Ovary (tissue), 7 donors: ENCODE measurements at regions not wholly inside any gene's neighbourhood (a gene's known extent, or its start where the extent isn't known, plus 50 kb on each side); places are given as distances from the start of the nearest gene placed in this dataset.

ENCODE experiments used
- DNase-seq, 5 donors: peaks; one replicate each; pipeline ENCODE4 v3.0.0-alpha.2; 2019 to 2020
- H3K27ac ChIP-seq, 2 donors: fragments of 200-600 bp; one replicate each; pipeline versions ENCODE4 v1.5.1 to v1.8.0; 2019 to 2022
- H3K27me3 ChIP-seq: fragments of 200-600 bp; one replicate; pipeline ENCODE4 v1.8.0; 2022
- H3K36me3 ChIP-seq: fragments of 200-600 bp; sonication (generic); one replicate; pipeline ENCODE4 v1.5.1; 2019
- H3K4me1 ChIP-seq: one replicate; pipeline ENCODE4 v1.8.1; 2013; ENCODE audit warnings: mild to moderate bottlenecking, moderate library complexity; ENCODE audit not compliant: insufficient read depth
- H3K4me3 ChIP-seq: fragments of 200-600 bp; sonication (generic); one replicate; pipeline ENCODE4 v1.5.1; 2017
- H3K9me3 ChIP-seq, 2 donors: fragments of 200-600 bp in 1 of 2; sonication (generic) in 1 of 2; one replicate each; pipeline versions ENCODE4 v1.5.1 to v1.8.1; 2013 to 2019; ENCODE audit warnings: mild to moderate bottlenecking in 1 of 2, moderate library complexity in 1 of 2
- CTCF ChIP-seq, 3 donors: fragments of 450-650 bp in 2 of 3; fragments of 200-600 bp in 1 of 3; IDR thresholded peaks; one replicate each; pipeline versions ENCODE4 v1.5.1 to v1.8.0; 2016 to 2022; ENCODE audit warnings: antibody characterized with exemption in 3 of 3, mild to moderate bottlenecking in 1 of 3
- EP300 ChIP-seq: sonication (generic); formaldehyde crosslinking; IDR thresholded peaks from one replicate; pipeline ENCODE4 v1.6.1; 2017; ENCODE audit warnings: antibody characterized with exemption
- POLR2A ChIP-seq: fragments of 450-650 bp; IDR thresholded peaks from one replicate; pipeline ENCODE4 v1.6.1; 2017; ENCODE audit warnings: antibody characterized with exemption, mild to moderate bottlenecking, moderate library complexity
- WGBS, 3 donors: extraction: QIAGEN DNeasy Blood & Tissue Kit in 1 of 3; methylation state at CpG; one replicate each; pipeline versions ENCODE4 v1.1.5 to v1.1.7; 2013 to 2017; 5-methylcytosine and 5-hydroxymethylcytosine counted together
- intact Hi-C, 4 donors: fragments of 100-400 bp; cut with DNase I; formaldehyde crosslinking; loops; one replicate each; pipeline versions ENCODE4 v1.11.0 to v1.15.1; 2022 to 2023
- donor health status: DM: no; HTN: no; CAD: no; lungs with moderate emphysema.
- donor health status: DM: no; HTN: no; CAD: no.
- donor health status: Bipolar disorder and iron deficiency.
- donor health status: DM: no; HTN: no; CAD: no.
- donor health status: DM: yes; HTN: yes; CAD: no.

- Histone ChIP-seq H3K4me1 (no peaks in the 10 kb centered on the region), H3K36me3 (no peaks in the 10 kb centered on the region), H3K27ac (no peak overlapping the region), H3K9me3 (no peaks in the 10 kb centered on the region), H3K4me3 (no peak overlapping the region), H3K27me3 (no peaks in the 10 kb centered on the region)
- 79 to 84% (median 84%) methylated on average over 6 of the region's 6 CpGs for WGBS, 3 donors
- TF ChIP-seq POLR2A (no peak), EP300 (no peak), CTCF (IDR thresholded peaks at IDR 0.05) (no peak)
- no peak for DNase-seq
- intact Hi-C loops, result no loop called here
Measured at GRCh38 chr2:60603533-60604190, 50.2 kb upstream of the BCL11A start.

GRCh38 chr2:60604486-60605064, 51.1 kb upstream of the BCL11A start:
- intact Hi-C loops, result no loop called here
- 82 to 88% (median 85%) methylated on average over 2 of the region's 2 CpGs for WGBS, 3 donors
- Histone ChIP-seq H3K4me1 (no peaks in the 10 kb centered on the region), H3K36me3 (no peaks in the 10 kb centered on the region), H3K9me3 (no peaks in the 10 kb centered on the region), H3K4me3 (no peak overlapping the region), H3K27ac (no peak overlapping the region), H3K27me3 (no peaks in the 10 kb centered on the region)
- TF ChIP-seq POLR2A, result no peak
- no peak for TF ChIP-seq CTCF (IDR thresholded peaks at IDR 0.05)
- TF ChIP-seq EP300, result no peak
- DNase-seq, result no peak

- DNase-seq, result no peak
- TF ChIP-seq POLR2A, result no peak
- no peak for TF ChIP-seq CTCF (IDR thresholded peaks at IDR 0.05)
- no peak for TF ChIP-seq EP300
- H3K27ac ChIP-seq, result no peak overlapping the region
- H3K4me1 ChIP-seq, result no peaks in the 10 kb centered on the region
- no peaks in the 10 kb centered on the region for H3K27me3 ChIP-seq
- H3K36me3 ChIP-seq, result no peaks in the 10 kb centered on the region
- H3K4me3 ChIP-seq, result no peak overlapping the region
- intact Hi-C loops, result no loop called here
- H3K9me3 ChIP-seq, result no peaks in the 10 kb centered on the region
- WGBS, 3 donors, result 92 to 93% (median 92%) methylated on average over 4 of the region's 4 CpGs
Measured at GRCh38 chr2:60605866-60606265, 52.4 kb upstream of the BCL11A start.

- intact Hi-C loops, result no loop called here
- Histone ChIP-seq H3K27ac (no peak overlapping the region), H3K9me3 (no peaks in the 10 kb centered on the region), H3K36me3 (no peaks in the 10 kb centered on the region), H3K27me3 (no peaks in the 10 kb centered on the region), H3K4me1 (no peaks in the 10 kb centered on the region), H3K4me3 (no peak overlapping the region)
- DNase-seq, result no peak
- 7 to 10% (median 7%) methylated on average over 3 of the region's 3 CpGs for WGBS, 3 donors
- TF ChIP-seq EP300 (no peak), POLR2A (no peak), CTCF (IDR thresholded peaks at IDR 0.05) (no peak)
Measured at GRCh38 chr2:60608679-60609078, 55.2 kb upstream of the BCL11A start.
